Esophagus muscularis mucosa (tissue), 3 donors: ENCODE measurements at regions not wholly inside any gene's neighbourhood (a gene's known extent, or its start where the extent isn't known, plus 50 kb on each side); places are given as distances from the start of the nearest gene placed in this dataset.

Experiments used
- CTCF ChIP-seq, 3 experiments: fragments of 200-600 bp in 2 of 3; fragments of 450-650 bp in 1 of 3; sonication (generic) in 2 of 3; IDR thresholded peaks; one replicate each; pipeline ENCODE4 v1.5.1; 2017 to 2019; ENCODE audit warnings: antibody characterized with exemption in 3 of 3, mild to moderate bottlenecking in 2 of 3, moderate library complexity in 1 of 3
- EP300 ChIP-seq: sonication (generic); formaldehyde crosslinking; IDR thresholded peaks from one replicate; pipeline ENCODE4 v1.6.1; 2017; ENCODE audit warnings: antibody characterized with exemption

DNA sequence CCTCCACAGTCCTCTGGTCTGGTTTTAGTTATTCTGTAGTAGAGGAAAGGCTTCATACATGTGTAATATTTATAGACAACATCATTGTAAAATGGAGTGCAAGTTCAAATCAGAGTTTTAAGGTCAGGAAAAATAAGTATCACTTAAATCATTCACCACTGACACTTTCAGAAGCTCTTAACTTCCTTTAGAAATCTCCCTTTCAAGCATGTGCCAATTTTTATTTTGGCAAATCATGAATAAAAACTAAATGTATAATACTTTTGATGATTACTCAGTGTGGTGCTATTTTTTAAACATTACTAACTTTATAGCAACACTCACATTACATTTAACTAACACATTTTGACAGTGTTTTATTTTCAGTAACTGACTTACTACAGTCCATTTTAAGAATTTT, 112.2 kb downstream of the OGFRL1 start:
- TF ChIP-seq CTCF (IDR thresholded peaks at IDR 0.05) (no peak), EP300 (no peak)
